IPS-18c (cell line): ENCODE measurements at regions not wholly inside any gene's neighbourhood (a gene's known extent, or its start where the extent isn't known, plus 50 kb on each side); places are given as distances from the start of the nearest gene placed in this dataset.
"Not testable (repeated sequence)": the region's sequence is repeated elsewhere in the genome, so short reads cannot be mapped to it uniquely, and the experiment has no call there.

Experiments
- H3K4me3 ChIP-seq: 2 replicates; pipeline ENCODE4 v1.7.0; 2013; ENCODE audit warnings: low read depth, mild to moderate bottlenecking, low read length, moderate library complexity; ENCODE audit not compliant: insufficient read depth
- H3K9me3 ChIP-seq: one replicate; pipeline ENCODE4 v1.6.1; 2013; ENCODE audit warnings: mild to moderate bottlenecking, low read length, moderate library complexity; ENCODE audit not compliant: control insufficient read depth, insufficient read depth

DNA sequence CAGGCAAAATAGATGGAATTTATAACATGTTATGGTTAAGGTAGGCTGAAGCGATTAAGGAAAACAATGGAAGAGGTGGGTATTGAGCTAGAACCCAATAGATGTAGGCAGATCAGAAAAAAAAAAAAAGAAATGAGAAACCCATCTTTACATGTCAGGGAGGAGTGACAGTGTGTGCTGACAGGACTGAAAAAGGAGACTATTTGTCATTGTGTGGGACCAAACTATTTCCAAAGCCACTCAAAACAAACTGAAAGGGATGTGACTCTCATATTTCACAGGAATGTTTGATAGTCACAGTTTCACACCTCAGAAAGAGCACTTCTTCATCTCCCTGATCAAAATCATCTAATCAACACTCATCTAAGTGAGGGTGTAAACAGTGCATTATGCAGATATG is 122.3 kb upstream of the KIF2A start:
- no peak overlapping the region for H3K4me3 ChIP-seq
- H3K9me3 ChIP-seq = no peaks in the 10 kb centered on the region

DNA sequence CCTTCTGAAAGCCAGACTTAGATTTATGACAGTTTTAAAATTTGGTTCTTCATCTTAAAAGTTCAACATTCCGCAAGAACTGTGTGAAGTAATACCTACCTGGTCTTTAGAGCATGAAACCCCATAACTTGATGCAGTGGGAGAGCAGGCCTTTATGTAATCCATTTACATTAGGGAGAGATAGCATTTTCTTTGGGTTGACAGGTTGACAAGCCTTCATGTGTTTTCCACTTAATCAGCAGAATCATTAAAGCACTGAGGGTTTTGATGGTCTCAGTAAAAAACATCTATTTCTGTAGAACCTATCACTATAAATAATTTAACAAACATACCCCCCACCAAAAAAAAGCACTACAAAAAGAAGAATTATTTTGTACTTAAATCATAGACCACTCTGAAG is 121.6 kb upstream of the KIF2A start:
- Histone ChIP-seq H3K9me3 (no peaks in the 10 kb centered on the region), H3K4me3 (no peak overlapping the region)

DNA sequence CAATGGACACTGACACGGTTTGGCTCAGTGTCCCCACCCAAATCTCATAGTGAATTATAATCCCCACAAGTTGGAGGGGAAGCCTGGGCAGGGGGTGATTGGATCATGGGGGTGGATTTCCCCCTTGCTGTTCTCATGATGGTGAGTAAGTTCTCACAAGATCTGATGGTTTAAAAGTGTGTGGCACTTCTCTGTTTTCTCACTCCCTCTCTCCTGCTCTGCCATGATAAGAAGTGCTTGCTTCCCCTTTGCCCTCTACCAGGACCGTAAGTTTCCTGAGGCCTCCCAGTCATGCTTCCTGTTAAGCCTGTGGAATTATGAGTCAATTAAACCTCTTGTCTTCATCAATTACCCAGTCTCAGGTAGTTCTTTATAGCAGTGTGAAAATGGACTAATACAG is 115.8 kb upstream of the KIF2A start:
- Histone ChIP-seq H3K9me3 (peaks cover 2% of the 10 kb centered on the region), H3K4me3 (no peak overlapping the region)

DNA sequence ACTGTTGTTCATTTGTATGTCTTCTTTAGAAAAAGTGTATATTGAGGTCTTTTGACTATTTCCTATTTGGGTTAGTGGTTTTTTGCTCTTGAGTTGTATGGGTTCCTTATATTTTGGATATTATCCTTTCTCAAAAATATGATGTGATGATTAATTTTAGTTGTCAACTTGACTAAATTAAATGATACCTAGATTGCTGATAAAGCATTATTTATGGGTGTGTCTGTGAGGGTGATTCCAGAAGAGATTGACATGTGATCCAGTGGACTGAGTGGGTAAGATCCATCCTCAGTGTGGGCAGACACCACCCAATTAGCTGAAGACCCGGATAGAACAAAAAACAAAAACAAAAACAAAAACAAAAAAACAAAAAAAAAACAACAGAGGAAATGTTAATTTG is 115.1 kb upstream of the KIF2A start:
- Histone ChIP-seq H3K9me3 (peaks cover 2% of the 10 kb centered on the region), H3K4me3 (no peak overlapping the region)

DNA sequence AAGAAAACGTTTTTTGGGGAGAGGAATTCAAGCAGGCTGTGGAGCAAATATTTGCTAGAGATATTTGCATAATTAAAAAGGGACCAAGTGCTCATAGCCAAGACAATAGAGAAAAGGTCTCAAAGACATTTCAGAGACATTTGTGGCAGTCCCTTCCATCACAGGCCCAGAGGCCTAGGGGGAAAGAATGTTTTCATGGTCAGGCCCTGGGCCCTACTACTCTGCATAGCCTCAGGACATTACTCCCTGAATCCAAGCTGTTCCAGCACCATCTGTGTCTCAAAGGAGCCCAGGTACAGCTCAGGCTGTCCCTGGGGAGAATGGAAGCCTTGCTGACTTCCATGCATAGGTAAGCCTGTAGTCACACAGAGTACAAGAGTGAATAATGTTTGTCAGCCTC is 113.0 kb upstream of the KIF2A start:
- Histone ChIP-seq H3K4me3 (no peak overlapping the region; the same call in 1 of the 2 replicates), H3K9me3 (peaks cover 2% of the 10 kb centered on the region)

DNA sequence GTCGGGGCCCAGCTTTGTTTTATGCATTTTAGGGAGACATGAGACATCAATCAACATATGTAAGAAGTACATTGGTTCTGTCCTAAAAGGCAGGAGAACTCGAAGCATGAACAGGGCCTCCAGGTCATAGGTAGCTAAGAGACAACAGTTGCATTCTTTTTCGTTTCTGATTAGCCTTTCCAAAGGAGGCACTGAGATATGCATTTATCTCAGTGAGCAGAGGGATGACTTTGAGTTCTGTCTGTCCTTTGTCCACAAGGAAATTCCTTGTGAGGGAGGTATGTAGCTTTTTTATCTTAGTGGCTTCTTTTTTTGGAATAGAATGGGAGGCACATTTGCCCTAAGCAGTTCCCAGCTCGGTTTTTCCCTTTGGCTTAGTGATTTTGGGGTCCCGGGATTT is 109.5 kb upstream of the KIF2A start:
- not testable (repeated sequence) for H3K9me3 ChIP-seq, H3K4me3 ChIP-seq

DNA sequence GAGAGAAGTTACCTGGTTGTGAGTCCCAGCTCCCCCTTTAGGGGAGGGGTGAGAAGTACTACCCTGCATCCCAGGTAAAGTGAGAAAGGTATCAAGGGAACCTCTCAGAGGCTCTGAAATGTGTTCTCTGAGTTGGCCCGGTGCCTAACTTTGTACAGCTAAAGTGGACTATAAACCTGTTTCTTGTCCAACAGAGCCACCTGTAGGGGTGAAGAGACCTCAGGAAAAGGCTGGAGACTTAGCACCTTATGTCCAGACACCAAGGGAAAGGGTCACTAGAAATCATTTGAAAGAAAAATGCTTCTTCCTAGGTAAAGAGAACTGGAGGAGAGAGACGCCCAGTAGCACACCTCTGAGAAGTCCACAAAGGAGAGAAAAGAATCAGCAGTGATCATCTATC is 108.3 kb upstream of the KIF2A start:
- Histone ChIP-seq H3K9me3 (no peaks in the 10 kb centered on the region), H3K4me3 (no peak overlapping the region)

DNA sequence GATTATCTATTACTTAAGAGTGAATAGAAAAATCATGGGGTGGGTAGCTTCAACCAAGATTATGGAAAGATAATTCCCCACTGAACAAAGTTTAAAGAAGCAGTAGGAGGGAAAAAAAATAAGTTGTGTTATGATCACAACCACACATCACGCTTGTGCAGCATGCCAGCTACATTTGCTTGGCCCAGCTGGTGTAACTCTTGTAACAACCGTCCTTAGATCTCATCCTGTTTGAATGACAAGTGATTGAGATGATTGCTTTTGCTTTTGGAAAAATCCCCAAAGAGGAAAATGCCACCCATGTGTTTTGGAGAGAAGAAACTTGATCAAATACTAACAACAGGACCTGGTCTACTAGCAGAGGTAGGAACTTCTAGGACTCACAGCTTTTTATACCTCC is 107.6 kb upstream of the KIF2A start:
- Histone ChIP-seq H3K4me3 (no peak overlapping the region), H3K9me3 (no peaks in the 10 kb centered on the region)

DNA sequence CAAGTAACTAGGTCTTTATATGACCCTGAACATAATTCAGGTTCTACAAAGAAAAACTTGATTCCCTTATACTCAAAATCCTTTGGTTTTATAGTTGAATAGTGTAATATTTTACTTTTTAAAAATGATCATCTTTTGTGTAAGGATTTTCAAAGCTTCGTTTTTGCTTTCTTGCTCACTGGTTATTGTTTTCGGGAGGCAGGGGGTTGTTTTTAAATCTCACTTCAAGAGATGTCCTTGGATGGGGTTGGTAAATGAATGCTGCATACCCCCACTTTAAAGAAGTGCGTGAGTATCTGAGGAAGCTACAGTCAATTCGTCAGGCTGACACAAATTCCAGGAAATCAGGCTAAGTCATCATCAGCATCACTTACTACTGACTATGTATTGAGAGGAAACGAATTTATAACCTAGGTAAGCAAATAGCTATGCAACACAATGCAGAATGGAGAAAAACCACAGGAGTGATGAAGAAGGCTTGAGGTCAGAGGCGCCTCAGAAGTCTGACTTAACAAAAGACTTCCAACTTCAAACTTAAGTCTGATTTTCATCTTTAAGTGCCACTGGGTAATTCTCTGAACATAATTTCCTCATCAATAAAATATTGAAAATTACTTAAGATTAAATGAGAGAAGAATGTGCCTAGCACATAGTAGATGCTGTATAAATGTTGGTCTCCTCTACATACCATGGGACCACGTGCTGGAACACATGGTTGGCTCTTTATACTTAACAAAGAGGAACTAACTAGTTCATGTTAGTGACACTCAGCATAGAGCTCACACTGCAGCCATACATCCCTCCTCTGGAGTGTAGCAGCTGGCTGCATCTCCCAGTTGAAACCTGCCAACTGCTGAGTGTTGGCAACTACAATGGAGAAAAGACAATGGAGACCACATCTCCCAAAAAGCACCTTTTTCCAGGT is 106.0 kb upstream of the KIF2A start:
- Histone ChIP-seq H3K4me3 (no peak overlapping the region), H3K9me3 (peaks cover 3% of the 10 kb centered on the region)

DNA sequence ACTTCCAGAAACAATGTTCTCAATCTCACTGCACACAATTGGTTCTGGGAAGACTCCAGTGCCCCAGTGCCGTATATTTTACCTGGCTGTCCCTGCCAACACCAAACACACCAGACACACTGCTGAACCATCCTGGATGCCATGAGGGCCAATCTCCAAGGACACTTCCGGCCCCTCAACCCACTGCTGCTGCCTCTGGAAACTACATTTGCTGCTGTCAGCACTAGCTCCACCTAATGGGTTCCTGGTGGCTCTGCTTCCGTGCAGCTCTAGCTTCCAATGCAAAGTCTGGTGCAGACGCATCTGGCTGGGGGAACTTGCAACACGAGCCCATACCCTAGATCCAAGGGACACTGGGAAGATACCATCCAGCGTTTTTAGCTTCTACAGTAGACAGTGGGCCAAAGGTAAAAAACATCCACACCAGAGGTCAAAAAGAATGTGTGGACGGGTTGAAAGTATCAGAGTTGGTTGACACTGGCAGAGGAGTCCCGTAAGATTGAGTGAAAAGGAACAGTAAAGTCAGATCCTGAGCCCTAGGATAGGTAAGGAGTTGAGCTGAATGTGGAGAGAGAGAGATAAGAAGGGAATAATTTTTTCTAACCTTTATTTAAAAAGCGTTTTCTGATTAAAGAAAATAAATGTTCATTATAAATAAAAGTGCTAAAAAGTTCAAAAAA is 99.7 kb upstream of the KIF2A start:
- Histone ChIP-seq H3K9me3 (peaks cover 3% of the 10 kb centered on the region), H3K4me3 (no peak overlapping the region)

DNA sequence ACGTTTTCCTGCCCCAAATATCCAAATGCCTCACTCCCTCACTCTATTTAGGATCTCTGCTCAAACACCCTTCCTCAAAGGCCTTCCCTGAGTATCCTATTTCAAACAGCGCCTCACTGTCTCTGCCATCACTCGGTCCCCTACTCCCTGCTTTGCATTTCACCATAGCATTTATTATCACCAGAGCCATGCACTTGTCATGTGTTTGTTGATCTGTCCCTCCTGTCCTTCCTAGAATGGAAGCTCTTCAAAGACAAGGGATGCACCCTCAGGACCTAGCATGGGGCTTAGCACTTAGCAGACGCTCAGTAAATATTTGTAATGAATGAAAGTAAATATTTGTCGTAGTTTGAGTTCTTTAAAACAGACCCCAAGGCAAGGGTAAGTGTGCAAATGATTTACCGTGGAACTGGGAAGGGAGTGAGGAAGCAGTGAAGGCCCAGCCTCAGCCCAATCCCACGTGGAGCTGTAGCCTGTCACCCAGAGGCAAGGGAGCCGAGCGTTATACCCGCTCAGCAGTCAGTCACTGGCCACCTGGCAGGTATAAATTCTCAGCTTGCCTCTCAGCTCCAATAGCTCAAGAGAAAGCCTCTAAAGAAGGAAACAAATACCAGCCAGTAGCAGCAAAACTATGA is 97.7 kb upstream of the KIF2A start:
- H3K4me3 ChIP-seq = no peak overlapping the region
- H3K9me3 ChIP-seq = peaks cover 3% of the 10 kb centered on the region

DNA sequence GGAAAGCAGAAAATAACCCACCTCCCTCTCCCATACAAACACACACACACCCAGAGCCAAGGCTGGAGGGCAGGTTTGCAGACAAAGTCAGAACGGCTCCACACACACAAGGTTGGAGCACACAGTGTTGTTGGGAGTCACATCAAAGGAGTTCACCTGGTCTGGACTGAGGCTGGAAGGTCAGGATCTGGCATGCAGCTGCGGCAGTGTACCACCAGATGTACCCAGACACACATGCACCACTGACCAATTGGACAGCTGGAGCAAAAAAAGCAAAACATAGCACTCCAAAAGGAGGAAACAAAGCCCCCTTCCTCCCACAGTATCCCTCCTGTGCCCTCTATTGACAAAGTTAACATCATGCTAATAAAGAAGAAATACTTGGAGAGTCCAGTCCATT is 94.6 kb upstream of the KIF2A start:
- H3K9me3 ChIP-seq = no peaks in the 10 kb centered on the region
- H3K4me3 ChIP-seq = no peak overlapping the region

DNA sequence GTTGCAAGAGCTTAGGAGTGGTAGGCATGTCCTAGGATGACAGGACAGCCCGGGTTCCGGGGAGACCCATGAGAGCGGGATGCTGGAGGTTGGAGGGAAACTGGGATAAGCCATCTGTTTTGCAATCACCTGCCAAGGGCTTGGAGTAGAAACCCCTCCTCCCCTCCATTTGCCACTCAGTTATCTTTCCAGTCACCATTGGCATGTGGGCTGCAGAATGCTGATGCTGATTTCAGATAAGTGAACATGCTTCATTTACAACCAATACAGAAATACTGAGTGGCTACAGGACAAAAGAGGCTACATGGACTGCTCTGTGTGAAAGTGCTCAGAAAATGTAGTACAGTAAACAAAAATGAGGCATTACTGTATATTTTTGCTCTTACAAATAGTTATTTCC is 93.4 kb upstream of the KIF2A start:
- no peaks in the 10 kb centered on the region for H3K9me3 ChIP-seq
- H3K4me3 ChIP-seq = no peak overlapping the region

DNA sequence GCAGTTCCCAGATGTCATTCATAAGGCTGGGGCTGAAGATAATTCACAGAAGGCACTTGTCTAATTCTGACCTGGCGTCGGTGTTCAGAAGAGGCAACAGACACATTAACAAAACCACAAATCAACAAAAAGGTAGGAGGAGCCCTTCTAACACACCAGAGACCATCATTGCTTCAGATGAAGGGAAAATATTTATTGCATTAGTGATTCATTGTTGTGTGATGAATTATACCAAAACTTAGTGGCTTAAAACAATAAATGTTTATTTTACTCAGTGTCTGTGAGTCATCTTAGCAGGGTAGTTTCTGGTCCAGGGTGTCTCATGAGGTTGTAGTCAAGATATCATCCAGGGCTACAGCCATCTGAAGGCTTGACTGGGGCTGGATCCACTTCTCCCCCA is 91.3 kb upstream of the KIF2A start:
- Histone ChIP-seq H3K4me3 (no peak overlapping the region), H3K9me3 (no peaks in the 10 kb centered on the region)

DNA sequence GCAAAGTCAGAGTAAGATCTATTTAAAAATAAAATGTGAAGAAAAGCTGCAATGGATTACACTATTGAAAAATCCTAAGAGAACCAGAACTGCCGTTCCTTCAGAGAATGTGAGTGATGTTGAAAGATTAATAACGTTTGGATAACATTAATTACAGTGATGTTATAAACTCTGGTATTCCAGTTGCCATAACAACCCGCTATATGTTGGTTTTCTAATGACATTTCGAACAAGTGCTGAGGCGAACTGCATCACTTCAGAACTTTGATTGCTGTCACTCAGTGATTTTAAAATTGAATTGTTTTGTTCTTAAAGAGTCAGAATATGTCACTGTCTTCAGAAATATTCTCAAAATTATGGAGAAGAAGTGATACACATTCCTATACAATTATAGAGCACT is 89.4 kb upstream of the KIF2A start:
- not testable (repeated sequence) for H3K9me3 ChIP-seq, H3K4me3 ChIP-seq

DNA sequence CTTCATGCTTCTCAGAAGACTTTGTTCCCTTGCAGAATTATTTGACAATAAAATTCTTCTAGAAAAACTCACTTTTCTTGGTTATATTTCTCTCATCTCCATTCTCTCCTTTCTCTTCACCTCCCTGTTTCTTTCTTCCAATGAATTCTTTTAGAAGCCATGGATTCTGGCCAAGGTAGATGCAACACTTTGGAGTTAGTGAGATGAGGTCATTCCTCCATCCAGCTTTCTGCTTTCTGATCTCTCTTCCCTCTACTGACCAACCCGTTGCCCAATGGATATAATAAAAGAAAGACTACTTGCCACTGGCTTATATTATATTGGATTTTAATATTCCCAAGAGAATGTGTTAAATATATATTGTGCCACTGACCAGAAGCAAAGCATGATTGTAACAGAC is 88.9 kb upstream of the KIF2A start:
- H3K4me3 ChIP-seq, H3K9me3 ChIP-seq: not testable (repeated sequence)

DNA sequence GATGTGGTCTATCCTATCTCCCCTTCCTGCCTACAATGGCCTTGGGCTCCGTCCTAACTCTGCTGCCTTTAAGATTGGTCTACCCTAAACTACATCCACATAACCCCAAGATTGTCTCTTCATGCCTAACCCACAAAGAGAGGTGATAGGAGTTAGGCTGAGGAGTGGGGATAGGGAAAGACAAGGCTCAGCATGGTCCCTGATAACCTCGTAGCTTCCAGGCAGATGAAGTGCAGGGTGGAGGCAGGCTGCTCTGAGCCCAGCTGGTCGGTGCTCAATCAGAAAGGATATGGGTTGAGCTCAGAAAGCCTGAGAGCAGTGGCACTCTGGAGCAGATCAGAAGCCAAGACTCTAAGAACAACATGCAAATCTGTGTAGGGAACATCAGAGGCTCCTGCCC is 87.1 kb upstream of the KIF2A start:
- H3K4me3 ChIP-seq, H3K9me3 ChIP-seq: not testable (repeated sequence)

DNA sequence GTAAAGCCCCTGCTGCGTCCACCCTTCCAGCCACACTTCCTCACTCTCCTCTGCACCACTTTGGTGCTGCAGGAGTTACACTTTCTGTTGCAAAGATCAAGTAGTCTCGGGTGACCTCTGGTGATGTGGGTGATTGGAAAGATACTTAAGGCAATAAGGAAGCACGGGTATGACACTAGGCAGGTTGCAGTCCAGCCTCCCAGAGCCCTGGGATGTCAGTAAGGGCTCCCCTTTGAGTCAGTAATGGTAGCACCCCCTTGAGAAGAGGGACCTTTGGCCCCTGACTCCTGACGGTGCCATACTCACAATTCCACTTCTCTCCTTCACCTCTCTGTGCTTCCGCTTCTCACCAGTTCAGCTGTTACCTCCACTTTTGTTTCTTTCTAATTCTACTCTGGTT is 84.1 kb upstream of the KIF2A start:
- not testable (repeated sequence) for H3K4me3 ChIP-seq

More for the DNA sequence above, 84.1 kb upstream of the KIF2A start:
- not testable (repeated sequence) for H3K9me3 ChIP-seq
